GM18508 (cell line): ENCODE measurements at regions not wholly inside any gene's neighbourhood (a gene's known extent, or its start where the extent isn't known, plus 50 kb on each side); places are given as distances from the start of the nearest gene placed in this dataset.
"Not testable (repeated sequence)": the region's sequence is repeated elsewhere in the genome, so short reads cannot be mapped to it uniquely, and the experiment has no call there.

Source experiments
- ATAC-seq: cut with Tn5 transposase; IDR thresholded peaks from one replicate; pipeline ENCODE4 v1.9.1; 2021; ENCODE audit warnings: moderate number of reproducible peaks; ENCODE audit not compliant: insufficient read depth, unreplicated experiment

GRCh38 chr10:7108141-7108540, 302.7 kb downstream of the SFMBT2 start:
- no peak for ATAC-seq

- ATAC-seq = no peak
Measured at GRCh38 chr10:7107285-7107684, 303.5 kb downstream of the SFMBT2 start.

- ATAC-seq = not testable (repeated sequence)
Measured at GRCh38 chr10:7104379-7104778, 306.5 kb downstream of the SFMBT2 start.

- ATAC-seq = no peak
Measured at GRCh38 chr10:7102557-7103349, 308.1 kb downstream of the SFMBT2 start.

GRCh38 chr10:7102084-7102483, 308.8 kb downstream of the SFMBT2 start:
- ATAC-seq = no peak

GRCh38 chr10:7101451-7101850, 309.4 kb downstream of the SFMBT2 start:
- ATAC-seq = no peak

- ATAC-seq = no peak
Measured at GRCh38 chr10:7100032-7100702, 310.7 kb downstream of the SFMBT2 start.

- ATAC-seq = no peak
Measured at GRCh38 chr10:7098160-7098762, 312.6 kb downstream of the SFMBT2 start.

GRCh38 chr10:7094781-7095180, 316.1 kb downstream of the SFMBT2 start:
- no peak for ATAC-seq

- ATAC-seq = no peak
Measured at GRCh38 chr10:7093368-7093767, 317.5 kb downstream of the SFMBT2 start.

GRCh38 chr10:7092603-7093002, 318.2 kb downstream of the SFMBT2 start:
- ATAC-seq = no peak

GRCh38 chr10:7090529-7090928, 320.3 kb downstream of the SFMBT2 start:
- ATAC-seq = no peak

GRCh38 chr10:7085913-7086589, 324.8 kb downstream of the SFMBT2 start:
- ATAC-seq = no peak

- no peak for ATAC-seq
Measured at GRCh38 chr10:7085147-7085912, 325.5 kb downstream of the SFMBT2 start.

- no peak for ATAC-seq
Measured at GRCh38 chr10:7084280-7085005, 326.4 kb downstream of the SFMBT2 start.

GRCh38 chr10:7082967-7083366, 327.9 kb downstream of the SFMBT2 start:
- ATAC-seq = no peak

- ATAC-seq = no peak
Measured at GRCh38 chr10:7077880-7078279, 333.0 kb downstream of the SFMBT2 start.

- no peak for ATAC-seq
Measured at GRCh38 chr10:7075851-7076250, 335.0 kb downstream of the SFMBT2 start.

GRCh38 chr10:7075110-7075509, 335.7 kb downstream of the SFMBT2 start:
- no peak for ATAC-seq
